Keratinocyte (primary cell): ENCODE measurements at regions not wholly inside any gene's neighbourhood (a gene's known extent, or its start where the extent isn't known, plus 50 kb on each side); places are given as distances from the start of the nearest gene placed in this dataset.

Experiments
- CTCF ChIP-seq, 3 experiments: IDR thresholded peaks in 1 of 3; conservative IDR thresholded peaks in 1 of 3; optimal IDR thresholded peaks in 1 of 3; 2 replicates in 2 of 3; 3 replicates in 1 of 3; pipeline versions ENCODE3 to v1.5.1; 2011; ENCODE audit warnings: low read length in 3 of 3, mild to moderate bottlenecking in 3 of 3, moderate library complexity in 2 of 3, control low read depth in 1 of 3, inconsistent platforms in 1 of 3; ENCODE audit not compliant: insufficient read depth in 2 of 3; ENCODE audit errors: extremely low read depth in 1 of 3
- EZH2 ChIP-seq: IDR thresholded peaks from one replicate; pipeline ENCODE4 v1.6.1; 2012; ENCODE audit warnings: inconsistent platforms, mild to moderate bottlenecking, low read length, moderate library complexity

DNA sequence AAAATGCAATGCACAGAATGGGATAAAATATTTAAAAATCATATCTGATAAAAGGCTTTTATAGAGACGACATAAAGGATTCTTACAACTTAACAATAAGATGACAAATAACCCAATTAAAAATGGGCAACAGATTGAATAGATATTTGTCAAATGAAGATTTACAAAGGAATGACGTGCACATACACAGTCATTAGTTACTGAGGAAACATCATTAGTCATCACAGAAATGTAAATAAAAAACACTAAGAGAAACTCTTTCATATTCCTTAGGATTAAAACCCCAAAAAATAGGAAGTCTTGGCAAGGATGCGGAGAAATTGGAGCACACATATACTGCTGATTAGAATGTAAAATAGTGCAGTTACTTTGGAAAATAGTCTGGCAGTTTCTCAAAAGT is 1886.0 kb upstream of the CDH6 start:
- TF ChIP-seq CTCF (optimal IDR thresholded peaks at IDR 0.05 in 1 of 3, IDR thresholded peaks at IDR 0.05 in 1 of 3, conservative IDR thresholded peaks at IDR 0.05 in 1 of 3; ENCODE audit: extremely low read depth in 1 of 3, insufficient read depth in 2 of 3, low read length in 3 of 3) (no peak), EZH2 (no peak)
